Right lobe of liver (tissue), 6 donors: ENCODE measurements at regions not wholly inside any gene's neighbourhood (a gene's known extent, or its start where the extent isn't known, plus 50 kb on each side); places are given as distances from the start of the nearest gene placed in this dataset.
"Not testable (repeated sequence)": the region's sequence is repeated elsewhere in the genome, so short reads cannot be mapped to it uniquely, and the experiment has no call there.

ENCODE experiments used
- ATAC-seq, 4 donors: fragments of 200-7000 bp; cut with Tn5 transposase; one replicate each; pipeline ENCODE4 v1.9.1; 2020; ENCODE audit warnings: mild to moderate bottlenecking in 4 of 4, moderate library complexity in 4 of 4
- DNase-seq, 3 donors: peaks; one replicate each; pipeline ENCODE4 v3.0.0-alpha.2; 2020
- H3K27ac ChIP-seq, 3 donors: fragments of 200-600 bp; one replicate each; pipeline ENCODE4 v1.8.0; 2022
- H3K27me3 ChIP-seq, 2 donors: fragments of 200-600 bp; one replicate each; pipeline ENCODE4 v1.8.0; 2022
- H3K36me3 ChIP-seq, 4 donors: fragments of 200-600 bp; sonication (generic) in 1 of 4; one replicate each; pipeline versions ENCODE4 v1.5.1 to v1.8.0; 2017 to 2022; ENCODE audit warnings: control low read depth in 1 of 4
- H3K4me1 ChIP-seq, 4 donors: fragments of 200-600 bp; sonication (generic) in 1 of 4; one replicate each; pipeline versions ENCODE4 v1.5.1 to v1.8.0; 2017 to 2022; ENCODE audit warnings: control low read depth in 1 of 4
- H3K4me3 ChIP-seq, 3 donors: fragments of 200-600 bp; one replicate each; pipeline ENCODE4 v1.8.0; 2022
- H3K9me3 ChIP-seq, 4 donors: fragments of 200-600 bp; sonication (generic) in 1 of 4; one replicate each; pipeline versions ENCODE4 v1.5.1 to v1.8.0; 2017 to 2022; ENCODE audit warnings: control low read depth in 1 of 4
- CTCF ChIP-seq, 4 donors: fragments of 200-600 bp in 3 of 4; fragments of 450-650 bp in 1 of 4; IDR thresholded peaks; one replicate each; pipeline versions ENCODE4 v1.5.1 to v1.8.0; 2016 to 2022; ENCODE audit warnings: antibody characterized with exemption in 4 of 4, mild to moderate bottlenecking in 2 of 4
- POLR2A ChIP-seq: fragments of 450-650 bp; IDR thresholded peaks from one replicate; pipeline ENCODE4 v1.6.1; 2017; ENCODE audit warnings: antibody characterized with exemption, mild to moderate bottlenecking
- WGBS: methylation state at CpG from one replicate; pipeline ENCODE4 v1.1.6; 2018; ENCODE audit warnings: low coverage, low lambda C conversion rate; ENCODE audit not compliant: insufficient coverage; ENCODE audit errors: missing lambda C conversion rate; 5-methylcytosine and 5-hydroxymethylcytosine counted together
- intact Hi-C, 2 donors: fragments of 100-400 bp; cut with DNase I; formaldehyde crosslinking; loops; one replicate each; pipeline versions ENCODE4 v1.11.2 to v1.14.1; 2022
- donor health status: DM: no; HTN: yes; CAD: no.
- donor health status: DM: no; HTN: no; CAD: no.
- donor health status: DM: no; HTN: no; CAD: no.
- donor health status: DM: no; HTN: yes; CAD: no.
- donor health status: DM: no; HTN: yes; CAD: no.

DNA sequence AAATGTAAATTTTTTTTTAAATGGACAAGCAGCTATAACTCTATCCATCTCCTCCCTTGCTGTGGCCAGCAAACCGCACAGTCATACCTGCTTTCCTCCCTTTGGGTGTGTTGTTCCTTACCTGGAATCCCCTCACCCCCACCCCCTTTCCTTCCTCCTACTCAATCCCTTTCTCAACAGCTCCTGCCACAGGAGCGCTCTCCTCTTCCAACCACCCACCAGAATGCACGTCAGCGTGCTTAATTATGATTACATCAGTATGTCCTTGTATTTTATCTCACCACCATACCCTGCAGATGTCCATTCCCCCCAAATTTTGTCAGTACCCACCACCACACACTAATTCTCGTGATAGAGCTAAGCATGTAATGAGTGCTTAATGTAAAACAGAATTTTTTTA, 60.9 kb upstream of the LMO2 start:
- WGBS: 72% methylated on average over 5 of the region's 5 CpGs
- DNase-seq (no peak), ATAC-seq (no peak)
- intact Hi-C loops: no loop called here
- no peaks in the 10 kb centered on the region for H3K9me3 ChIP-seq
- TF ChIP-seq POLR2A (no peak), CTCF (IDR thresholded peaks at IDR 0.05) (no peak)
- H3K4me3 ChIP-seq: no peak overlapping the region
- H3K4me1 ChIP-seq: no peaks in the 10 kb centered on the region
- no peak overlapping the region for H3K27ac ChIP-seq
- H3K36me3 ChIP-seq: no peaks in the 10 kb centered on the region
- no peaks in the 10 kb centered on the region for H3K27me3 ChIP-seq

GRCh38 chr11:33949252-33949913, 57.5 kb upstream of the LMO2 start:
- WGBS: 84% methylated on average over 7 of the region's 8 CpGs
- no peaks in the 10 kb centered on the region for H3K4me1 ChIP-seq
- no peak overlapping the region for H3K27ac ChIP-seq
- DNase-seq: no peak
- H3K4me3 ChIP-seq: no peak overlapping the region
- ATAC-seq: no peak
- TF ChIP-seq CTCF (IDR thresholded peaks at IDR 0.05): no peak
- intact Hi-C loops: no loop called here
- H3K36me3 ChIP-seq: no peaks in the 10 kb centered on the region
- no peaks in the 10 kb centered on the region for H3K9me3 ChIP-seq
- H3K27me3 ChIP-seq: no peaks in the 10 kb centered on the region

DNA sequence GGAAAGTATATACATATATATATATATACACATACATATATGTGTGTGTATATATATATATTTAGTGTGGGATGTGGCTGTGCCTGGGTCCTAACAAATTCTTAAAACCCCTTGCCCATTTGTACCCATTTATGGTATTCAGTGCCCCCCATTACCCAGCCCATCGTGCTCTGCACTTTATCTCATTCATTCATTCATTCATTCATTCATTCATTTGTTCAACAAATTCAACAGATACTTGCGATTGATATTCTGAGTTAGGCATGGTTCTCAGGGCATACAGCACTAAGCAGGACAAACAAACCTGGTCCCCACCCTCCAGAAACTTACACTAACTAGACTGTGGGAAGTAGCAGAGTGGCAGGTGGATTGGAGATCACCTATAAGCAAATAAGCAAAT, 56.6 kb upstream of the LMO2 start:
- 77% methylated on average over 2 of the region's 2 CpGs for WGBS
- Histone ChIP-seq H3K4me1 (no peaks in the 10 kb centered on the region), H3K27ac (no peak overlapping the region), H3K36me3 (no peaks in the 10 kb centered on the region), H3K9me3 (no peaks in the 10 kb centered on the region), H3K4me3 (no peak overlapping the region), H3K27me3 (no peaks in the 10 kb centered on the region)
- intact Hi-C loops: no loop called here
- no peak for TF ChIP-seq POLR2A
- TF ChIP-seq CTCF (IDR thresholded peaks at IDR 0.05): no peak
- ATAC-seq (no peak), DNase-seq (no peak)

DNA sequence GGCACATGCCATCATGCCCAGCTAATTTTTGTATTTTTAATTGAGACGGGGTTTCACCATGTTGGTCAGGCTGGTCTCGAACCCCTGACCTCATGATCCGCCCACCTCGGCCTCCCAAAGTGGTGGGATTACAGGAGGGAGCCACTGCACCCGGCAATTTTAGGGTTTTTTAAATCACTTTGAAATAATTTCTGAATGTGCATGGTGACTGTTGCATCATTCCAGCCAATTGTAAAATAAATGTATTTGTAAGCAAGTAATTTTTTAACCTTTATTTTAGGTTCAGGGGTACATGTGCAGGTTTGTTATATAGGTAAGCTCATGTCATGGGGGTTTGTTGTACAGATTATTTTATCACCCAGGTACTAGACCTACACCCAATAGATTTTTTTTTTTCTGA, 56.0 kb upstream of the LMO2 start:
- WGBS: 94% methylated on average over 5 of the region's 5 CpGs
- H3K27me3 ChIP-seq: not testable (repeated sequence)

DNA sequence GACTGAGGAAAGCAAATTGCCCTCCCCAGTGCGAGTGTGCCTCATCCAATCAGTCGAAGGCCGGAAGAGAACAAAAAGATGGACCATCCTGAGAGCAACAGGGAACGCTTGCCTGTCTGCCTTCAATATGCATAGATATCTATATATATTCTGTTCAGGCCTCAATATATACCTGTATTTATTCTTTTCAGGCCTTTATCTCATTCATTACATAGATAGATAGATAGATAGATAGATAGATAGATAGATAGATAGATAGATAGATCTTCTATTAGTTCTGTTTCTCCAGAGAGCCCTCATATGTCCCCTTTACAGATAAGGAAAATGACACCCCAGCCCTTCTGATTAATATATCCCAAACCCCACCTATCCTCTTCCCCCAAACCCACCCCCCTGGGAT, 55.1 kb upstream of the LMO2 start:
- Histone ChIP-seq H3K27me3 (no peaks in the 10 kb centered on the region), H3K27ac (no peak overlapping the region), H3K4me3 (no peak overlapping the region), H3K9me3 (no peaks in the 10 kb centered on the region), H3K36me3 (no peaks in the 10 kb centered on the region), H3K4me1 (no peaks in the 10 kb centered on the region)
- no peak for TF ChIP-seq POLR2A
- no peak for TF ChIP-seq CTCF (IDR thresholded peaks at IDR 0.05)
- intact Hi-C loops: no loop called here
- WGBS: 75% methylated on average over 4 of the region's 4 CpGs
- ATAC-seq (no peak), DNase-seq (no peak)

More for the DNA sequence above, 56.0 kb upstream of the LMO2 start:
- DNase-seq, H3K27ac ChIP-seq, H3K9me3 ChIP-seq, H3K4me3 ChIP-seq, ATAC-seq, intact Hi-C loops, H3K4me1 ChIP-seq, H3K36me3 ChIP-seq: not testable (repeated sequence)
